ENCODE measurements at regions not wholly inside any gene's neighbourhood (a gene's known extent, or its start where the extent isn't known, plus 50 kb on each side); places are given as distances from the start of the nearest gene placed in this dataset.

DNA sequence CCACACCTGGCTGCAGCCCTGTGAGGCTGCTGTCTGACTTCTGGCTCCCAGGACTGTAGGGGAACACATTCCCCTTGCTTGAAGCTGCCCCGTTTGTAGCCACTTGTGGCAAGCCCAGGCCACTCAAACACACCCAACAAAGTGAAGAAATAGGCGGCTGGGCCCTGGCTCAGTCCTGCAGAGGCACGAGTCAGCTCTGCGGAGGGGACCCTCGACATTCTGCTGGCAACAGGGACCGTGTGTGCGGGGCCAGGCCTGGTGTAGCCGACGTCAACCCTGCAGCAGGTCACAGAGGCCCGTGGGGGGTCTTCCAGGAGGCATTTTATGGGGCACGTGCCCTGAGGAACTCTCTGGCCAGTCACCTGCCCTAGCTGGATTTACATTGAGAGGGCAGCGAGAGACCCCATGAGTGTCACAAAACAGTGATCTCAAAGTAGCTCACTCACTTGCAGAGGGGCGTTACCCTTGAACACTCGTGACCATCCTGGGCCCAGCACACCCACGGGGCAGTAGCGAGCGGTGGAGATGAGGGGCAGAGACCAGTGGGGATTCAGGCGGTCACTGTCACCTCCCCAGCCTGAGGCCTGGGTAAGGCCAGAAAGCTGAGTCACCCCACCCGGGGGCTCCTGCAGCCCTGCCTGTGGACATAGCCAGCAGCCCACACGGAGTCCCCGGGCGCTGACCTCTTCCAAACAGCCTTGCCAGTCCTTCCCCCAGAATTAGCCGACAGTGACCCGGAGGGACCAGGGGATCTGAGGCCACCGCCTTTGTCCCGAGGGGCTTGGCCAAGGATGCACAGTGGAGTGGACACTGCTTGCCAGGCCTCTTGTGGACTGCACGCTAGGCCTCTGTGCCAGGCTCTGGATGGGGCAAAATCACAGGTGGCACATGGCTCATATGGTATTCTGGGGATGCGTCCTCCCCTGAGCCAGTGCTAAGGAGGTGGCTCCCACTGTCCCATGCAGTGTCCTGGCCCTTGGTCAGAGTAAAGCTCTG is 139.5 kb downstream of the CTTN start (continued):
- TF ChIP-seq ARNT (IDR thresholded peaks at IDR 0.05) (no peak), ZNF707 (CRISPR knock-in tag; conservative IDR thresholded peaks at IDR 0.05) (no peak)
- TF ChIP-seq, protein P1, sequence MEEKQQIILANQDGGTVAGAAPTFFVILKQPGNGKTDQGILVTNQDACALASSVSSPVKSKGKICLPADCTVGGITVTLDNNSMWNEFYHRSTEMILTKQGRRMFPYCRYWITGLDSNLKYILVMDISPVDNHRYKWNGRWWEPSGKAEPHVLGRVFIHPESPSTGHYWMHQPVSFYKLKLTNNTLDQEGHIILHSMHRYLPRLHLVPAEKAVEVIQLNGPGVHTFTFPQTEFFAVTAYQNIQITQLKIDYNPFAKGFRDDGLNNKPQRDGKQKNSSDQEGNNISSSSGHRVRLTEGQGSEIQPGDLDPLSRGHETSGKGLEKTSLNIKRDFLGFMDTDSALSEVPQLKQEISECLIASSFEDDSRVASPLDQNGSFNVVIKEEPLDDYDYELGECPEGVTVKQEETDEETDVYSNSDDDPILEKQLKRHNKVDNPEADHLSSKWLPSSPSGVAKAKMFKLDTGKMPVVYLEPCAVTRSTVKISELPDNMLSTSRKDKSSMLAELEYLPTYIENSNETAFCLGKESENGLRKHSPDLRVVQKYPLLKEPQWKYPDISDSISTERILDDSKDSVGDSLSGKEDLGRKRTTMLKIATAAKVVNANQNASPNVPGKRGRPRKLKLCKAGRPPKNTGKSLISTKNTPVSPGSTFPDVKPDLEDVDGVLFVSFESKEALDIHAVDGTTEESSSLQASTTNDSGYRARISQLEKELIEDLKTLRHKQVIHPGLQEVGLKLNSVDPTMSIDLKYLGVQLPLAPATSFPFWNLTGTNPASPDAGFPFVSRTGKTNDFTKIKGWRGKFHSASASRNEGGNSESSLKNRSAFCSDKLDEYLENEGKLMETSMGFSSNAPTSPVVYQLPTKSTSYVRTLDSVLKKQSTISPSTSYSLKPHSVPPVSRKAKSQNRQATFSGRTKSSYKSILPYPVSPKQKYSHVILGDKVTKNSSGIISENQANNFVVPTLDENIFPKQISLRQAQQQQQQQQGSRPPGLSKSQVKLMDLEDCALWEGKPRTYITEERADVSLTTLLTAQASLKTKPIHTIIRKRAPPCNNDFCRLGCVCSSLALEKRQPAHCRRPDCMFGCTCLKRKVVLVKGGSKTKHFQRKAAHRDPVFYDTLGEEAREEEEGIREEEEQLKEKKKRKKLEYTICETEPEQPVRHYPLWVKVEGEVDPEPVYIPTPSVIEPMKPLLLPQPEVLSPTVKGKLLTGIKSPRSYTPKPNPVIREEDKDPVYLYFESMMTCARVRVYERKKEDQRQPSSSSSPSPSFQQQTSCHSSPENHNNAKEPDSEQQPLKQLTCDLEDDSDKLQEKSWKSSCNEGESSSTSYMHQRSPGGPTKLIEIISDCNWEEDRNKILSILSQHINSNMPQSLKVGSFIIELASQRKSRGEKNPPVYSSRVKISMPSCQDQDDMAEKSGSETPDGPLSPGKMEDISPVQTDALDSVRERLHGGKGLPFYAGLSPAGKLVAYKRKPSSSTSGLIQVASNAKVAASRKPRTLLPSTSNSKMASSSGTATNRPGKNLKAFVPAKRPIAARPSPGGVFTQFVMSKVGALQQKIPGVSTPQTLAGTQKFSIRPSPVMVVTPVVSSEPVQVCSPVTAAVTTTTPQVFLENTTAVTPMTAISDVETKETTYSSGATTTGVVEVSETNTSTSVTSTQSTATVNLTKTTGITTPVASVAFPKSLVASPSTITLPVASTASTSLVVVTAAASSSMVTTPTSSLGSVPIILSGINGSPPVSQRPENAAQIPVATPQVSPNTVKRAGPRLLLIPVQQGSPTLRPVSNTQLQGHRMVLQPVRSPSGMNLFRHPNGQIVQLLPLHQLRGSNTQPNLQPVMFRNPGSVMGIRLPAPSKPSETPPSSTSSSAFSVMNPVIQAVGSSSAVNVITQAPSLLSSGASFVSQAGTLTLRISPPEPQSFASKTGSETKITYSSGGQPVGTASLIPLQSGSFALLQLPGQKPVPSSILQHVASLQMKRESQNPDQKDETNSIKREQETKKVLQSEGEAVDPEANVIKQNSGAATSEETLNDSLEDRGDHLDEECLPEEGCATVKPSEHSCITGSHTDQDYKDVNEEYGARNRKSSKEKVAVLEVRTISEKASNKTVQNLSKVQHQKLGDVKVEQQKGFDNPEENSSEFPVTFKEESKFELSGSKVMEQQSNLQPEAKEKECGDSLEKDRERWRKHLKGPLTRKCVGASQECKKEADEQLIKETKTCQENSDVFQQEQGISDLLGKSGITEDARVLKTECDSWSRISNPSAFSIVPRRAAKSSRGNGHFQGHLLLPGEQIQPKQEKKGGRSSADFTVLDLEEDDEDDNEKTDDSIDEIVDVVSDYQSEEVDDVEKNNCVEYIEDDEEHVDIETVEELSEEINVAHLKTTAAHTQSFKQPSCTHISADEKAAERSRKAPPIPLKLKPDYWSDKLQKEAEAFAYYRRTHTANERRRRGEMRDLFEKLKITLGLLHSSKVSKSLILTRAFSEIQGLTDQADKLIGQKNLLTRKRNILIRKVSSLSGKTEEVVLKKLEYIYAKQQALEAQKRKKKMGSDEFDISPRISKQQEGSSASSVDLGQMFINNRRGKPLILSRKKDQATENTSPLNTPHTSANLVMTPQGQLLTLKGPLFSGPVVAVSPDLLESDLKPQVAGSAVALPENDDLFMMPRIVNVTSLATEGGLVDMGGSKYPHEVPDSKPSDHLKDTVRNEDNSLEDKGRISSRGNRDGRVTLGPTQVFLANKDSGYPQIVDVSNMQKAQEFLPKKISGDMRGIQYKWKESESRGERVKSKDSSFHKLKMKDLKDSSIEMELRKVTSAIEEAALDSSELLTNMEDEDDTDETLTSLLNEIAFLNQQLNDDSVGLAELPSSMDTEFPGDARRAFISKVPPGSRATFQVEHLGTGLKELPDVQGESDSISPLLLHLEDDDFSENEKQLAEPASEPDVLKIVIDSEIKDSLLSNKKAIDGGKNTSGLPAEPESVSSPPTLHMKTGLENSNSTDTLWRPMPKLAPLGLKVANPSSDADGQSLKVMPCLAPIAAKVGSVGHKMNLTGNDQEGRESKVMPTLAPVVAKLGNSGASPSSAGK (IDR thresholded peaks at IDR 0.05), result no peak

All from K562 (cell line).